RWPE1 (cell line): ENCODE measurements at regions not wholly inside any gene's neighbourhood (a gene's known extent, or its start where the extent isn't known, plus 50 kb on each side); places are given as distances from the start of the nearest gene placed in this dataset.

ENCODE experiments used
- CTCF ChIA-PET: fragments of 350-600 bp; sonication (Branson Sonifier 250); formaldehyde crosslinking; extraction: SDS; loops from one replicate; lab custom pipeline; 2021; lab: Yijun Ruan, JAX
- POLR2A ChIA-PET: fragments of 400-600 bp; formaldehyde crosslinking; extraction: SDS; loops from one replicate; lab custom pipeline; 2020; ENCODE audit warnings: antibody characterized with exemption; ENCODE audit not compliant: low non-redundant PET; lab: Yijun Ruan, JAX
- DNase-seq: peaks from one replicate; pipeline ENCODE4 v3.0.0; 2012; ENCODE audit warnings: low spot score
- H3K27ac ChIP-seq: fragments of 450-650 bp; 2 replicates; pipeline ENCODE4 v1.5.1; 2017
- CTCF ChIP-seq: fragments of 450-650 bp; conservative IDR thresholded peaks from 2 replicates; pipeline ENCODE4 v1.5.1; 2017; ENCODE audit warnings: low read depth, mild to moderate bottlenecking

- ChIA-PET CTCF (interaction anchor here (0.7 kb wide), 1 partner anchor 607 kb away, joined by 3 read pairs; no protein-coding TSS in a partner anchor), POLR2A (no interaction called here)
Measured at GRCh38 chr5:11958321-11958720, 54.1 kb upstream of the CTNND2 start.

GRCh38 chr5:11955331-11955730 lies 51.1 kb upstream of the CTNND2 start:
- TF ChIP-seq CTCF = no peak

More at GRCh38 chr5:11958321-11958720, 54.1 kb upstream of the CTNND2 start:
- no peak overlapping the region for H3K27ac ChIP-seq
- TF ChIP-seq CTCF = no peak
- no peak for DNase-seq

More at GRCh38 chr5:11955331-11955730, 51.1 kb upstream of the CTNND2 start:
- ChIA-PET POLR2A (no interaction called here), CTCF (no interaction called here)
- DNase-seq = peak; percentile 71
- no peak overlapping the region for H3K27ac ChIP-seq
